Neuron (in vitro differentiated cells): ENCODE measurements at regions not wholly inside any gene's neighbourhood (a gene's known extent, or its start where the extent isn't known, plus 50 kb on each side); places are given as distances from the start of the nearest gene placed in this dataset.
"Not testable (repeated sequence)": the region's sequence is repeated elsewhere in the genome, so short reads cannot be mapped to it uniquely, and the experiment has no call there.

Source experiments
- H2AFZ ChIP-seq: one replicate; pipeline ENCODE4 v1.6.1; 2013; ENCODE audit warnings: low read depth, mild to moderate bottlenecking, inconsistent platforms, low read length, moderate library complexity
- H3K27me3 ChIP-seq: one replicate; pipeline ENCODE4 v1.6.1; 2013; ENCODE audit warnings: low read length; ENCODE audit not compliant: insufficient read depth
- H3K36me3 ChIP-seq: one replicate; pipeline ENCODE4 v1.6.1; 2013; ENCODE audit warnings: low read length; ENCODE audit not compliant: insufficient read depth
- H3K4me1 ChIP-seq: one replicate; pipeline ENCODE4 v1.6.1; 2013; ENCODE audit warnings: low read length; ENCODE audit not compliant: insufficient read depth
- H3K4me3 ChIP-seq: 2 replicates; pipeline ENCODE4 v1.5.1; 2013; ENCODE audit warnings: mild to moderate bottlenecking, low read length, moderate library complexity
- H3K9me3 ChIP-seq: one replicate; pipeline ENCODE4 v1.6.1; 2013; ENCODE audit warnings: low read length

GRCh38 chr1:94769551-94769950 lies 50.6 kb upstream of the SLC44A3 start:
- H2AFZ ChIP-seq = no peak overlapping the region
- H3K4me1 ChIP-seq = peaks cover 4% of the 10 kb centered on the region
- H3K4me3 ChIP-seq = no peak overlapping the region
- H3K9me3 ChIP-seq = peaks cover 4% of the 10 kb centered on the region
- no peaks in the 10 kb centered on the region for H3K36me3 ChIP-seq
- no peaks in the 10 kb centered on the region for H3K27me3 ChIP-seq

GRCh38 chr1:94768036-94768435 lies 52.1 kb upstream of the SLC44A3 start:
- H2AFZ ChIP-seq = no peak overlapping the region
- H3K4me1 ChIP-seq = no peaks in the 10 kb centered on the region
- peaks cover 5% of the 10 kb centered on the region for H3K9me3 ChIP-seq
- H3K36me3 ChIP-seq = no peaks in the 10 kb centered on the region
- H3K4me3 ChIP-seq = no peak overlapping the region
- H3K27me3 ChIP-seq = no peaks in the 10 kb centered on the region

- Histone ChIP-seq H3K27me3 (no peaks in the 10 kb centered on the region), H3K4me3 (no peak overlapping the region), H3K4me1 (no peaks in the 10 kb centered on the region)
Measured at GRCh38 chr1:94765958-94766357, 54.2 kb upstream of the SLC44A3 start.

GRCh38 chr1:94759188-94759587 lies 61.0 kb upstream of the SLC44A3 start:
- Histone ChIP-seq H3K27me3 (no peaks in the 10 kb centered on the region), H2AFZ (no peak overlapping the region), H3K4me1 (peaks cover 13% of the 10 kb centered on the region), H3K4me3 (no peak overlapping the region), H3K9me3 (no peaks in the 10 kb centered on the region), H3K36me3 (no peaks in the 10 kb centered on the region)

More at GRCh38 chr1:94765958-94766357, 54.2 kb upstream of the SLC44A3 start:
- Histone ChIP-seq H2AFZ (no peak overlapping the region), H3K9me3 (peaks cover 5% of the 10 kb centered on the region), H3K36me3 (no peaks in the 10 kb centered on the region)

GRCh38 chr1:94757931-94758330 lies 62.2 kb upstream of the SLC44A3 start:
- Histone ChIP-seq H3K9me3 (no peaks in the 10 kb centered on the region), H3K4me3 (no peak overlapping the region), H3K4me1 (peaks cover 18% of the 10 kb centered on the region), H3K36me3 (no peaks in the 10 kb centered on the region), H2AFZ (no peak overlapping the region), H3K27me3 (no peaks in the 10 kb centered on the region)

- no peak overlapping the region for H2AFZ ChIP-seq
- H3K27me3 ChIP-seq = no peaks in the 10 kb centered on the region
- no peak overlapping the region for H3K4me3 ChIP-seq
- H3K9me3 ChIP-seq = no peaks in the 10 kb centered on the region
- peaks cover 18% of the 10 kb centered on the region for H3K4me1 ChIP-seq
- no peaks in the 10 kb centered on the region for H3K36me3 ChIP-seq
Measured at GRCh38 chr1:94755675-94756074, 64.5 kb upstream of the SLC44A3 start.

GRCh38 chr1:94755016-94755415 lies 65.1 kb upstream of the SLC44A3 start:
- H3K4me3 ChIP-seq, H3K9me3 ChIP-seq, H3K36me3 ChIP-seq, H3K27me3 ChIP-seq, H2AFZ ChIP-seq: not testable (repeated sequence)
- peaks cover 18% of the 10 kb centered on the region for H3K4me1 ChIP-seq

- Histone ChIP-seq H3K4me3 (no peak overlapping the region), H3K9me3 (no peaks in the 10 kb centered on the region)
Measured at GRCh38 chr1:94754570-94754969, 65.6 kb upstream of the SLC44A3 start.

GRCh38 chr1:94754095-94754494 lies 66.1 kb upstream of the SLC44A3 start:
- Histone ChIP-seq H3K36me3 (no peaks in the 10 kb centered on the region), H3K9me3 (no peaks in the 10 kb centered on the region), H3K4me1 (peaks cover 18% of the 10 kb centered on the region), H3K4me3 (no peak overlapping the region), H3K27me3 (no peaks in the 10 kb centered on the region), H2AFZ (no peak overlapping the region)

More at GRCh38 chr1:94754570-94754969, 65.6 kb upstream of the SLC44A3 start:
- H3K4me1 ChIP-seq = peaks cover 18% of the 10 kb centered on the region
- no peaks in the 10 kb centered on the region for H3K27me3 ChIP-seq
- H3K36me3 ChIP-seq = no peaks in the 10 kb centered on the region
- H2AFZ ChIP-seq = no peak overlapping the region

GRCh38 chr1:94753171-94753972 lies 66.8 kb upstream of the SLC44A3 start:
- Histone ChIP-seq H3K4me1 (peaks cover 18% of the 10 kb centered on the region), H3K9me3 (no peaks in the 10 kb centered on the region), H3K4me3 (no peak overlapping the region)

GRCh38 chr1:94751483-94751882 lies 68.7 kb upstream of the SLC44A3 start:
- not testable (repeated sequence) for H2AFZ ChIP-seq, H3K9me3 ChIP-seq, H3K4me3 ChIP-seq, H3K36me3 ChIP-seq, H3K27me3 ChIP-seq
- peaks cover 13% of the 10 kb centered on the region for H3K4me1 ChIP-seq

More at GRCh38 chr1:94753171-94753972, 66.8 kb upstream of the SLC44A3 start:
- Histone ChIP-seq H3K36me3 (no peaks in the 10 kb centered on the region), H2AFZ (no peak overlapping the region), H3K27me3 (no peaks in the 10 kb centered on the region)

- no peak overlapping the region for H3K4me3 ChIP-seq
- H3K9me3 ChIP-seq = no peaks in the 10 kb centered on the region
- no peaks in the 10 kb centered on the region for H3K36me3 ChIP-seq
- H3K27me3 ChIP-seq = no peaks in the 10 kb centered on the region
- no peak overlapping the region for H2AFZ ChIP-seq
- no peaks in the 10 kb centered on the region for H3K4me1 ChIP-seq
Measured at GRCh38 chr1:94746635-94747525, 73.3 kb upstream of the SLC44A3 start.

GRCh38 chr1:94745742-94746141 lies 74.4 kb upstream of the SLC44A3 start:
- Histone ChIP-seq H3K4me1 (no peaks in the 10 kb centered on the region), H3K9me3 (no peaks in the 10 kb centered on the region), H3K4me3 (no peak overlapping the region), H3K27me3 (no peaks in the 10 kb centered on the region), H2AFZ (no peak overlapping the region), H3K36me3 (no peaks in the 10 kb centered on the region)
